Ovary (tissue), 7 donors: ENCODE measurements at regions not wholly inside any gene's neighbourhood (a gene's known extent, or its start where the extent isn't known, plus 50 kb on each side); places are given as distances from the start of the nearest gene placed in this dataset.

Experiments used
- DNase-seq, 5 donors: peaks; one replicate each; pipeline ENCODE4 v3.0.0-alpha.2; 2019 to 2020
- H3K27ac ChIP-seq, 2 donors: fragments of 200-600 bp; one replicate each; pipeline versions ENCODE4 v1.5.1 to v1.8.0; 2019 to 2022
- H3K27me3 ChIP-seq: fragments of 200-600 bp; one replicate; pipeline ENCODE4 v1.8.0; 2022
- H3K36me3 ChIP-seq: fragments of 200-600 bp; sonication (generic); one replicate; pipeline ENCODE4 v1.5.1; 2019
- H3K4me1 ChIP-seq: one replicate; pipeline ENCODE4 v1.8.1; 2013; ENCODE audit warnings: mild to moderate bottlenecking, moderate library complexity; ENCODE audit not compliant: insufficient read depth
- H3K4me3 ChIP-seq: fragments of 200-600 bp; sonication (generic); one replicate; pipeline ENCODE4 v1.5.1; 2017
- H3K9me3 ChIP-seq, 2 donors: fragments of 200-600 bp in 1 of 2; sonication (generic) in 1 of 2; one replicate each; pipeline versions ENCODE4 v1.5.1 to v1.8.1; 2013 to 2019; ENCODE audit warnings: mild to moderate bottlenecking in 1 of 2, moderate library complexity in 1 of 2
- CTCF ChIP-seq, 3 donors: fragments of 450-650 bp in 2 of 3; fragments of 200-600 bp in 1 of 3; IDR thresholded peaks; one replicate each; pipeline versions ENCODE4 v1.5.1 to v1.8.0; 2016 to 2022; ENCODE audit warnings: antibody characterized with exemption in 3 of 3, mild to moderate bottlenecking in 1 of 3
- EP300 ChIP-seq: sonication (generic); formaldehyde crosslinking; IDR thresholded peaks from one replicate; pipeline ENCODE4 v1.6.1; 2017; ENCODE audit warnings: antibody characterized with exemption
- POLR2A ChIP-seq: fragments of 450-650 bp; IDR thresholded peaks from one replicate; pipeline ENCODE4 v1.6.1; 2017; ENCODE audit warnings: antibody characterized with exemption, mild to moderate bottlenecking, moderate library complexity
- WGBS, 3 donors: extraction: QIAGEN DNeasy Blood & Tissue Kit in 1 of 3; methylation state at CpG; one replicate each; pipeline versions ENCODE4 v1.1.5 to v1.1.7; 2013 to 2017; 5-methylcytosine and 5-hydroxymethylcytosine counted together
- intact Hi-C, 4 donors: fragments of 100-400 bp; cut with DNase I; formaldehyde crosslinking; loops; one replicate each; pipeline versions ENCODE4 v1.11.0 to v1.15.1; 2022 to 2023
- donor health status: DM: no; HTN: no; CAD: no; lungs with moderate emphysema.
- donor health status: DM: no; HTN: no; CAD: no.
- donor health status: Bipolar disorder and iron deficiency.
- donor health status: DM: no; HTN: no; CAD: no.
- donor health status: DM: yes; HTN: yes; CAD: no.

- no peaks in the 10 kb centered on the region for H3K27me3 ChIP-seq
- TF ChIP-seq POLR2A (no peak), CTCF (IDR thresholded peaks at IDR 0.05) (no peak), EP300 (no peak)
- H3K4me3 ChIP-seq: no peak overlapping the region
- no peak overlapping the region for H3K27ac ChIP-seq
- H3K4me1 ChIP-seq: no peaks in the 10 kb centered on the region
- 93 to 97% (median 96%) methylated on average over 2 of the region's 2 CpGs for WGBS, 3 donors
- no peaks in the 10 kb centered on the region for H3K9me3 ChIP-seq
- DNase-seq: no peak
- no peaks in the 10 kb centered on the region for H3K36me3 ChIP-seq
- intact Hi-C loops: no loop called here
These were observed 141.3 kb downstream of the ZNF664 start for GRCh38 chr12:124114316-124114715.

GRCh38 chr12:124115496-124115895 lies 142.5 kb downstream of the ZNF664 start:
- no peak overlapping the region for H3K27ac ChIP-seq
- TF ChIP-seq POLR2A (no peak), EP300 (no peak), CTCF (IDR thresholded peaks at IDR 0.05) (no peak)
- 90 to 93% (median 92%) methylated on average over 11 of the region's 11 CpGs for WGBS, 3 donors
- H3K4me3 ChIP-seq: no peak overlapping the region
- no peaks in the 10 kb centered on the region for H3K27me3 ChIP-seq
- no peaks in the 10 kb centered on the region for H3K4me1 ChIP-seq
- intact Hi-C loops: no loop called here
- H3K9me3 ChIP-seq: no peaks in the 10 kb centered on the region
- no peaks in the 10 kb centered on the region for H3K36me3 ChIP-seq
- no peak for DNase-seq

- WGBS, 3 donors: 79 to 81% (median 80%) methylated on average over 16 of the region's 16 CpGs
- no peaks in the 10 kb centered on the region for H3K27me3 ChIP-seq
- no peaks in the 10 kb centered on the region for H3K36me3 ChIP-seq
- no peak overlapping the region for H3K4me3 ChIP-seq
- no peak overlapping the region for H3K27ac ChIP-seq
- H3K9me3 ChIP-seq: no peaks in the 10 kb centered on the region
- intact Hi-C loops: no loop called here
- TF ChIP-seq CTCF (IDR thresholded peaks at IDR 0.05) (no peak), POLR2A (no peak), EP300 (no peak)
- no peak for DNase-seq
- H3K4me1 ChIP-seq: no peaks in the 10 kb centered on the region
These were observed 143.1 kb downstream of the ZNF664 start for GRCh38 chr12:124115976-124116690.

- TF ChIP-seq CTCF (IDR thresholded peaks at IDR 0.05): no peak
- no peak for TF ChIP-seq EP300
- Histone ChIP-seq H3K4me1 (no peaks in the 10 kb centered on the region), H3K36me3 (no peaks in the 10 kb centered on the region), H3K27me3 (no peaks in the 10 kb centered on the region), H3K9me3 (no peaks in the 10 kb centered on the region), H3K27ac (no peak overlapping the region), H3K4me3 (no peak overlapping the region)
- intact Hi-C loops: no loop called here
- 68 to 74% (median 70%) methylated on average over 6 of the region's 6 CpGs for WGBS, 3 donors
- no peak for DNase-seq
These were observed 147.7 kb downstream of the ZNF664 start for GRCh38 chr12:124120739-124121138.
